Mammary epithelial cell (primary cell): ENCODE measurements at regions not wholly inside any gene's neighbourhood (a gene's known extent, or its start where the extent isn't known, plus 50 kb on each side); places are given as distances from the start of the nearest gene placed in this dataset.

Experiments
- CTCF ChIP-seq, 2 donors: IDR thresholded peaks in 1 of 2; conservative IDR thresholded peaks in 1 of 2; 2 replicates each; pipeline ENCODE4 v1.5.1; 2011 to 2012; ENCODE audit warnings: inconsistent platforms in 2 of 2, low read length in 2 of 2, mild to moderate bottlenecking in 2 of 2, control low read depth in 1 of 2, low read depth in 1 of 2; ENCODE audit not compliant: insufficient read depth in 1 of 2; ENCODE audit errors: extremely low read depth in 1 of 2
- EZH2 ChIP-seq: IDR thresholded peaks from 2 replicates; pipeline ENCODE4 v1.6.1; 2012; ENCODE audit warnings: low read length, inconsistent platforms, borderline replicate concordance

- no peak for TF ChIP-seq CTCF (conservative IDR thresholded peaks at IDR 0.05 in 1 of 2, IDR thresholded peaks at IDR 0.05 in 1 of 2; ENCODE audit: extremely low read depth in 1 of 2, insufficient read depth in 1 of 2, low read depth in 1 of 2, low read length in 2 of 2)
- no peak for TF ChIP-seq EZH2
Observed at GRCh38 chr20:57009355-57009754, 257.1 kb downstream of the BMP7 start.
